ENCODE measurements at regions not wholly inside any gene's neighbourhood (a gene's known extent, or its start where the extent isn't known, plus 50 kb on each side); places are given as distances from the start of the nearest gene placed in this dataset.

DNA sequence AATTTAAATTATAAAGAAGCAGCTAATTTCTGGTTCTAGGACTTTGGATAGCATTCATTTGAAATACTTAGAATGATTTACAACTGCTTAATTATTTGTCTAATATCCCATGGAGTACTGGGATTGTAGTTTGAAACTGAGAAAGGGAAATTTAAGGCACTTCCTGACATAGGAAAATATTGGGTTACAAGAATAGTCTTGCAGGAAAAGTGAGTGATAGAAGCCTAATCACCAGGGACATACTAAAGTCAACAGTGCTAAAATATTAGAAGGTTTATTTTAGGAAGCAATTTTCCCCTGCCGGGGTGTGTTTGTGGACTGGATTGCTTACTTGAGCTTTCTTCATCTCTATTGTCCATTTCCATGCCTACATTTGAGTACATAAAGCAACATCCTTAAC lies 661.6 kb downstream of the ADGRL2 start:
- DNase-seq (ENCODE audit: low spot score in 2 of 2), result no peak
- 38% methylated on average over 1 of the region's 1 CpG for WGBS
- Histone ChIP-seq H3K27ac (no peak overlapping the region), H3K36me3 (no peaks in the 10 kb centered on the region), H3K4me3 (no peak overlapping the region), H3K27me3 (no peaks in the 10 kb centered on the region), H3K4me1 (peaks cover 18% of the 10 kb centered on the region), H3K9me3 (no peaks in the 10 kb centered on the region)
- TF ChIP-seq EP300 (IDR thresholded peaks at IDR 0.05) (no peak), POLR2A (IDR thresholded peaks at IDR 0.05) (no peak), POLR2AphosphoS5 (IDR thresholded peaks at IDR 0.05) (no peak)
- TF ChIP-seq, protein P1, sequence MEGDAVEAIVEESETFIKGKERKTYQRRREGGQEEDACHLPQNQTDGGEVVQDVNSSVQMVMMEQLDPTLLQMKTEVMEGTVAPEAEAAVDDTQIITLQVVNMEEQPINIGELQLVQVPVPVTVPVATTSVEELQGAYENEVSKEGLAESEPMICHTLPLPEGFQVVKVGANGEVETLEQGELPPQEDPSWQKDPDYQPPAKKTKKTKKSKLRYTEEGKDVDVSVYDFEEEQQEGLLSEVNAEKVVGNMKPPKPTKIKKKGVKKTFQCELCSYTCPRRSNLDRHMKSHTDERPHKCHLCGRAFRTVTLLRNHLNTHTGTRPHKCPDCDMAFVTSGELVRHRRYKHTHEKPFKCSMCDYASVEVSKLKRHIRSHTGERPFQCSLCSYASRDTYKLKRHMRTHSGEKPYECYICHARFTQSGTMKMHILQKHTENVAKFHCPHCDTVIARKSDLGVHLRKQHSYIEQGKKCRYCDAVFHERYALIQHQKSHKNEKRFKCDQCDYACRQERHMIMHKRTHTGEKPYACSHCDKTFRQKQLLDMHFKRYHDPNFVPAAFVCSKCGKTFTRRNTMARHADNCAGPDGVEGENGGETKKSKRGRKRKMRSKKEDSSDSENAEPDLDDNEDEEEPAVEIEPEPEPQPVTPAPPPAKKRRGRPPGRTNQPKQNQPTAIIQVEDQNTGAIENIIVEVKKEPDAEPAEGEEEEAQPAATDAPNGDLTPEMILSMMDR (IDR thresholded peaks at IDR 0.05), result no peak

DNA sequence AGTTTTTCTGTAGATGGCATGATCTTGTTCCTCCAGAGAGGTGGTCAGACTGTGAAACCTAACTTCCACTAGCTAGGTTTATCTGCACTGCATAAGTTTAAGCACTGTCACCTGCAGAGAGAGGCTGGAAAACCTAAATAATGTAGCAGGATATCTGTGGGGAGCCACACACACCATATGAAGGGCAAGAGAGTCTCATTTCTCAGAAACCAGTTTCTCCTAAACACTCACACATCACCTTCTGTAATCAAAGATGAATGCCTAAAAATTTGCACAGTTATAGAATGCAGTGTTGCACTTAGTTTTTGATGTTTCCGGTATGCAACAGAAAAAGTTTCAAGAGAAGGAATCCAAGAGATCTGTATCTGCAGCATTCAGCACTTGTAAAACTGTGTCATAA lies 654.6 kb downstream of the ADGRL2 start:
- Histone ChIP-seq H3K9me3 (peaks cover 9% of the 10 kb centered on the region), H3K4me1 (no peaks in the 10 kb centered on the region), H3K27me3 (no peaks in the 10 kb centered on the region), H3K27ac (no peak overlapping the region), H3K36me3 (no peaks in the 10 kb centered on the region), H3K4me3 (no peak overlapping the region)
- 43% methylated on average over 1 of the region's 1 CpG for WGBS
- DNase-seq (ENCODE audit: low spot score in 2 of 2), result no peak
- TF ChIP-seq POLR2A (IDR thresholded peaks at IDR 0.05) (no peak), POLR2AphosphoS5 (IDR thresholded peaks at IDR 0.05) (no peak), EP300 (IDR thresholded peaks at IDR 0.05) (no peak)
- TF ChIP-seq, protein P1 (IDR thresholded peaks at IDR 0.05), result no peak

DNA sequence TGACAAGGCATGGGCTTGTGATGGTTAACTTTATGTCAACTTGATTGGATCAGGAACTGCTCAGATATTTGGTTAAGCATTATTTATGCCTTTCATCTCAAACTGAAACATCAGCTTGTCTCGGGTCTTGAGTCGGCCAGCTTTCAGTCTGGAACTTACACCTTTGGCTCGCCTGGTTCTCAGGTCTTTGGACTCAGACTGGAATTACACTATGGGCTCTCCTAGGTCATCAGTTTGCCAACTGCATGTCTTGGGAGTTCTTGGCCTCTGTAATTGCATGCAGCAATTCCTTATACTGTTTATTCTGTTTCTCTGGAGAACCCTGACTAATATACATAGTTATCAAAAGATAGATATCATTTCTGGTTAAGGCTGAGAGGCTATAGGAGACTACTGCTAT lies 653.7 kb downstream of the ADGRL2 start:
- no peak for DNase-seq (ENCODE audit: low spot score in 2 of 2)
- Histone ChIP-seq H3K4me3 (no peak overlapping the region), H3K36me3 (no peaks in the 10 kb centered on the region), H3K27ac (no peak overlapping the region), H3K9me3 (peaks cover 9% of the 10 kb centered on the region), H3K27me3 (no peaks in the 10 kb centered on the region), H3K4me1 (no peaks in the 10 kb centered on the region)
- TF ChIP-seq POLR2AphosphoS5 (IDR thresholded peaks at IDR 0.05), result no peak
- WGBS, result 88% methylated on average over 3 of the region's 3 CpGs

DNA sequence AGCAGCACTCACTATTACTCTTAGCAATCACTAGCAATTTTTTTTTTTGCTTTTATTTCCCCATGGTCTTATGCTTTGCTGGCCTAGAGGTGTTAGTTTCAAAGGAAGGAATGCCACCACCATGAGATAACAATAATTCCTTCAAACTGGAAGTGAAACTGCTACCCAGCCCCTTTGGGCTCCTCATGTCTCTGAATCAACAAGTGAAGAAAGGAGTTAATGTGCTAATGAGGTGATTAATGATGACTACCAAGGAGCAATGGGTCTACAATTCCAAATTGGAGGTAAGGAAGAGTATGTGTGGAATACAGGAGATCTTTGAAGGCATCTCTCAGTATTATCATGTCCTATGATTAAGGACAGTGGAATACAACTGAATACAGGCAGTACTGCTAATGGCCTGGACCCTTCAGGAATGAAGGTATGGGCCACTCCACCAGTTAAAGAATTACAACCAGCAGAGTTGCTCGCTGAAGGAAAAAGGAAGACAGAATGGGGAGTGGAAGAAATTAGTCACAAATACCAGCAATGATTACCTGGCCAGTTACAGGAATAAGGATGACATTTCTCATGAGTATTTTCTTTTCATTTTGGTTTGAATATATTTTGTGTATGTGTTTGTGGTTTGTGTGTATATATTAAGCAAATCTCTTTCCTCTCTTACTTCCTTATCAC lies 652.9 kb downstream of the ADGRL2 start:
- Histone ChIP-seq H3K27ac (no peak overlapping the region), H3K27me3 (no peaks in the 10 kb centered on the region), H3K36me3 (no peaks in the 10 kb centered on the region), H3K4me3 (no peak overlapping the region), H3K9me3 (peaks cover 9% of the 10 kb centered on the region), H3K4me1 (no peaks in the 10 kb centered on the region)
- TF ChIP-seq POLR2AphosphoS5 (IDR thresholded peaks at IDR 0.05) (no peak), EP300 (IDR thresholded peaks at IDR 0.05) (no peak), POLR2A (IDR thresholded peaks at IDR 0.05) (no peak)
- TF ChIP-seq, protein P1 (IDR thresholded peaks at IDR 0.05), result no peak
- WGBS, result 91% methylated on average over 1 of the region's 1 CpG
- no peak for DNase-seq (ENCODE audit: low spot score in 2 of 2)

DNA sequence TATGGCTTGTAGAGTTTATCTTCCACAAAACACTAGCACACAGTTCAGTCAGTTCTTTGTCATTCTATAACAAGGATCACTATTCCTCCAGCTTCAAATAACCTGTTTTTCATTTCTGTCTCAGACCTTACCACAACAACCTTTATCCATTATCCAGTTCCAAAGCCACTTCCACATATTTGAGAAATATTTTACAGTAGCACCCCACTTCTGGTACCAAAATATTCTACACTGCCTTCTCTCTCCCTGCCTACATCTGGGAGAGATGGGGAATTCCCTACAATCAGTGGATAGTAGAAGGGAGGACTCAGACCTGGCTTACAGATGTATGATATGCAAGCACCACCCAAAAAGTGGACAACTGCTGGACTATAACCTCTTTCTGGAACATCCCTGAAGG lies 651.4 kb downstream of the ADGRL2 start:
- Histone ChIP-seq H3K4me1 (no peaks in the 10 kb centered on the region), H3K9me3 (peaks cover 9% of the 10 kb centered on the region), H3K36me3 (no peaks in the 10 kb centered on the region), H3K27me3 (no peaks in the 10 kb centered on the region), H3K27ac (no peak overlapping the region), H3K4me3 (no peak overlapping the region)
- TF ChIP-seq EP300 (IDR thresholded peaks at IDR 0.05), result no peak
- TF ChIP-seq, protein P1 (IDR thresholded peaks at IDR 0.05), result no peak
- TF ChIP-seq POLR2A (IDR thresholded peaks at IDR 0.05), result no peak
- TF ChIP-seq POLR2AphosphoS5 (IDR thresholded peaks at IDR 0.05), result no peak
- no peak for DNase-seq (ENCODE audit: low spot score in 2 of 2)

DNA sequence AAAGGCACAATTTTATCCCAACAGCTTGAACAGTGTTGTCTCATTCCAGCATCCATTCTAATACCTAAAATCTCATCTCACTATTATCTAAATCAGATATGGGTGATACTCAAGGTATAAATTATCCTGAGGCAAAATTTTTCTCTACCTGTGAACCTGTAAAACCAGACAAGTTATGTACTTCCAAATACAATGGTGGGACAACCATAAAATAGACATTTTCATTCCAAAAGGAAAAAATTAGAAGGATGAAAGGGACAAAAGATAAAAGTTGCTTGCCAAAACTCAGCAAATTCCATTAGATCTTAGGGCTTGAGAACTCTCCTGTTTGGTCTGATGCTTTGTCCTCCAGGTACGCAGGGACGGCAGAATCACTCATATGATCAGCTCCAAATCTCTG lies 650.5 kb downstream of the ADGRL2 start:
- 78% methylated on average over 2 of the region's 2 CpGs for WGBS

More for the DNA sequence above, 650.5 kb downstream of the ADGRL2 start:
- H3K4me3 ChIP-seq, result no peak overlapping the region
- no peak overlapping the region for H3K27ac ChIP-seq
- no peak for DNase-seq (ENCODE audit: low spot score in 2 of 2)
- H3K4me1 ChIP-seq, result no peaks in the 10 kb centered on the region
- peaks cover 9% of the 10 kb centered on the region for H3K9me3 ChIP-seq
- TF ChIP-seq POLR2A (IDR thresholded peaks at IDR 0.05) (no peak), POLR2AphosphoS5 (IDR thresholded peaks at IDR 0.05) (no peak), EP300 (IDR thresholded peaks at IDR 0.05) (no peak)
- TF ChIP-seq, protein P1 (IDR thresholded peaks at IDR 0.05), result no peak
- no peaks in the 10 kb centered on the region for H3K36me3 ChIP-seq
- no peaks in the 10 kb centered on the region for H3K27me3 ChIP-seq

Data from suprapubic skin (tissue), 4 donors.